K562 (cell line): ENCODE measurements at regions not wholly inside any gene's neighbourhood (a gene's known extent, or its start where the extent isn't known, plus 50 kb on each side); places are given as distances from the start of the nearest gene placed in this dataset.

Experiments used
- CC2D1A ChIP-seq: fragments of 450-650 bp; IDR thresholded peaks from 2 replicates; pipeline ENCODE4 v1.6.1; 2017; ENCODE audit warnings: mild to moderate bottlenecking
- CHD4 ChIP-seq: fragments of 200-600 bp; sonication (generic); IDR thresholded peaks from 3 replicates; pipeline ENCODE4 v1.6.1; 2012; ENCODE audit warnings: low read depth, mild to moderate bottlenecking, mixed read lengths, low read length, inconsistent platforms; ENCODE audit not compliant: insufficient read depth, insufficient replicate concordance, poor library complexity, severe bottlenecking
- CREB1 ChIP-seq, 2 experiments: sonication (generic) in 1 of 2; formaldehyde crosslinking in 1 of 2; IDR thresholded peaks; 2 replicates each; pipeline versions ENCODE4 v1.6.1 to v1.8.0; 2012 to 2022; ENCODE audit warnings: inconsistent platforms in 1 of 2, mild to moderate bottlenecking in 1 of 2, missing genetic modification reagents in 1 of 2, moderate library complexity in 1 of 2
- ESRRB ChIP-seq: fragments of 250-450 bp; sonication (Bioruptor Pico); IDR thresholded peaks from 2 replicates; pipeline ENCODE4 v1.5.0; 2020; ENCODE audit warnings: mild to moderate bottlenecking, moderate library complexity, borderline replicate concordance
- HNRNPL ChIP-seq: fragments of 200-400 bp; formaldehyde crosslinking; IDR thresholded peaks from 2 replicates; pipeline ENCODE4 v1.6.1; 2017; ENCODE audit warnings: low read depth, mild to moderate bottlenecking, low read length
- MCM2 ChIP-seq: fragments of 450-650 bp; IDR thresholded peaks from 2 replicates; pipeline ENCODE4 v1.6.1; 2017; ENCODE audit warnings: low read depth, mild to moderate bottlenecking
- NCOA2 ChIP-seq, 2 experiments: fragments of 450-650 bp; IDR thresholded peaks; 2 replicates each; pipeline ENCODE4 v1.6.1; 2018; ENCODE audit warnings: mild to moderate bottlenecking in 2 of 2, moderate library complexity in 1 of 2; ENCODE audit not compliant: partially characterized antibody in 2 of 2
- PHF21A ChIP-seq: fragments of 450-650 bp; IDR thresholded peaks from 2 replicates; pipeline ENCODE4 v1.6.1; 2017; ENCODE audit warnings: low read depth, borderline replicate concordance
- POLR3G ChIP-seq: IDR thresholded peaks from 2 replicates; pipeline ENCODE4 v1.6.1; 2011; ENCODE audit not compliant: insufficient read length, insufficient replicate concordance; ENCODE audit errors: extremely low read depth
- PTRF ChIP-seq: fragments of 450-650 bp; IDR thresholded peaks from 2 replicates; pipeline ENCODE4 v1.6.1; 2016; ENCODE audit warnings: mild to moderate bottlenecking, missing genetic modification characterization, missing compliant biosample characterization
- TCF3 ChIP-seq: sonication (generic); formaldehyde crosslinking; IDR thresholded peaks from 2 replicates; pipeline ENCODE4 v1.4.0; 2020; ENCODE audit warnings: mild to moderate bottlenecking, missing genetic modification reagents
- TCF7 ChIP-seq: sonication (generic); IDR thresholded peaks from 2 replicates; pipeline ENCODE4 v1.6.1; 2016; ENCODE audit warnings: antibody characterized with exemption, borderline replicate concordance
- TRIM24 ChIP-seq, 2 experiments: fragments of 450-650 bp; IDR thresholded peaks; 2 replicates each; pipeline ENCODE4 v1.6.1; 2016
- ZNF253 ChIP-seq: fragments of 250-450 bp; sonication (Bioruptor Pico); conservative IDR thresholded peaks from 2 replicates; pipeline ENCODE4 v1.6.1; 2021; ENCODE audit warnings: mild to moderate bottlenecking
- ZNF263 ChIP-seq: sonication (generic); formaldehyde crosslinking; IDR thresholded peaks from 2 replicates; pipeline ENCODE4 v1.8.0; 2022; ENCODE audit warnings: mild to moderate bottlenecking, missing genetic modification reagents, borderline replicate concordance
- ZNF561 ChIP-seq: fragments of 450-650 bp; formaldehyde crosslinking; conservative IDR thresholded peaks from 2 replicates; pipeline ENCODE4 v1.4.0; 2020; ENCODE audit warnings: mild to moderate bottlenecking, moderate library complexity
- ZNF644 ChIP-seq: fragments of 200-800 bp; sonication (Bioruptor generic); IDR thresholded peaks from 2 replicates; pipeline ENCODE4 v1.6.1; 2016; ENCODE audit warnings: low read depth, missing genetic modification characterization, missing compliant biosample characterization
- ZSCAN29 ChIP-seq: fragments of 450-650 bp; IDR thresholded peaks from 2 replicates; pipeline ENCODE4 v1.6.1; 2017
- TF ChIP-seq, protein P1 (sequence below): fragments of 450-650 bp; IDR thresholded peaks from 2 replicates; pipeline ENCODE4 v1.6.1; 2016; ENCODE audit warnings: missing biosample characterization, missing genetic modification characterization
- TF ChIP-seq, protein P2 (sequence below): sonication (generic); IDR thresholded peaks from 2 replicates; pipeline ENCODE4 v1.6.1; 2016
- TF ChIP-seq, protein P3 (sequence below), 2 experiments: IDR thresholded peaks in 1 of 2; conservative IDR thresholded peaks in 1 of 2; 2 replicates each; pipeline ENCODE4 v1.6.1; 2016; ENCODE audit warnings: low read depth in 2 of 2, mild to moderate bottlenecking in 1 of 2, missing compliant biosample characterization in 1 of 2, missing genetic modification characterization in 1 of 2, moderate library complexity in 1 of 2
- TF ChIP-seq, protein P4 (sequence below): fragments of 250-450 bp; sonication (Bioruptor Pico); IDR thresholded peaks from 2 replicates; pipeline ENCODE4 v1.4.0; 2020
- TF ChIP-seq, protein P5 (sequence below): fragments of 450-650 bp; IDR thresholded peaks from one replicate; pipeline ENCODE4 v1.6.1; 2018; ENCODE audit warnings: mild to moderate bottlenecking, moderate library complexity; ENCODE audit not compliant: partially characterized antibody

DNA sequence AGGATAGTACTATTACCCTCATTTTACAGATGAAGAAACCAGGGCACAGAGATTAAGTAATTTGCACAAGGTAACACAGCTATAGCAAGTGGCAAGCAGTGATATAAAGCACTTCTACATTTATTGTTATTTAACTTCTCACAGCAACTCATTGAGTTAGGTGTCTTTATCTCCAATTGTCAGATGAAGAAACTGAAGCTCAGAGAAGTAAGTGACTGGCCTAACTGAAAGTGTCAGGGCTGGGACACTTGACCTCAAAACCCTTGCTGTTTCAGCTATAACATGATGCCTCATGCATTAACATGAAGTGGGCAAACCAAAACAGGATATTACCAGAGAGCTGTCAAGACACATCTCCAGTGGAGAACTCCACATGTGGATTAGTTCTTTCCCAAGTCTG lies 65.8 kb upstream of the LEKR1 start (continued):
- TF ChIP-seq ESRRB (CRISPR knock-in tag) (no peak), ZNF253 (CRISPR knock-in tag) (no peak), MCM2 (no peak), ZNF263 (CRISPR knock-in tag) (no peak), HNRNPL (no peak), PTRF (tag) (no peak), ZSCAN29 (no peak), ZNF561 (no peak), TCF7 (no peak), CREB1 (IDR thresholded peaks at IDR 0.05) (no peak), CREB1 (CRISPR knock-in tag; IDR thresholded peaks at IDR 0.05) (no peak), POLR3G (no peak), NCOA2 (IDR thresholded peaks at IDR 0.05; ENCODE audit: partially characterized antibody in 2 of 2) (no peak), TCF3 (CRISPR knock-in tag) (peak; percentile 53), CHD4 (no peak), CC2D1A (no peak), TRIM24 (IDR thresholded peaks at IDR 0.05) (no peak), PHF21A (no peak), ZNF644 (tag) (no peak)
- TF ChIP-seq, protein P1, sequence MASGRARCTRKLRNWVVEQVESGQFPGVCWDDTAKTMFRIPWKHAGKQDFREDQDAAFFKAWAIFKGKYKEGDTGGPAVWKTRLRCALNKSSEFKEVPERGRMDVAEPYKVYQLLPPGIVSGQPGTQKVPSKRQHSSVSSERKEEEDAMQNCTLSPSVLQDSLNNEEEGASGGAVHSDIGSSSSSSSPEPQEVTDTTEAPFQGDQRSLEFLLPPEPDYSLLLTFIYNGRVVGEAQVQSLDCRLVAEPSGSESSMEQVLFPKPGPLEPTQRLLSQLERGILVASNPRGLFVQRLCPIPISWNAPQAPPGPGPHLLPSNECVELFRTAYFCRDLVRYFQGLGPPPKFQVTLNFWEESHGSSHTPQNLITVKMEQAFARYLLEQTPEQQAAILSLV (tag), result no peak
- TF ChIP-seq, protein P2, sequence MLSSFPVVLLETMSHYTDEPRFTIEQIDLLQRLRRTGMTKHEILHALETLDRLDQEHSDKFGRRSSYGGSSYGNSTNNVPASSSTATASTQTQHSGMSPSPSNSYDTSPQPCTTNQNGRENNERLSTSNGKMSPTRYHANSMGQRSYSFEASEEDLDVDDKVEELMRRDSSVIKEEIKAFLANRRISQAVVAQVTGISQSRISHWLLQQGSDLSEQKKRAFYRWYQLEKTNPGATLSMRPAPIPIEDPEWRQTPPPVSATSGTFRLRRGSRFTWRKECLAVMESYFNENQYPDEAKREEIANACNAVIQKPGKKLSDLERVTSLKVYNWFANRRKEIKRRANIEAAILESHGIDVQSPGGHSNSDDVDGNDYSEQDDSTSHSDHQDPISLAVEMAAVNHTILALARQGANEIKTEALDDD, result peak; percentile 43; the same call in 1 of the 2 replicates
- TF ChIP-seq, protein P3, sequence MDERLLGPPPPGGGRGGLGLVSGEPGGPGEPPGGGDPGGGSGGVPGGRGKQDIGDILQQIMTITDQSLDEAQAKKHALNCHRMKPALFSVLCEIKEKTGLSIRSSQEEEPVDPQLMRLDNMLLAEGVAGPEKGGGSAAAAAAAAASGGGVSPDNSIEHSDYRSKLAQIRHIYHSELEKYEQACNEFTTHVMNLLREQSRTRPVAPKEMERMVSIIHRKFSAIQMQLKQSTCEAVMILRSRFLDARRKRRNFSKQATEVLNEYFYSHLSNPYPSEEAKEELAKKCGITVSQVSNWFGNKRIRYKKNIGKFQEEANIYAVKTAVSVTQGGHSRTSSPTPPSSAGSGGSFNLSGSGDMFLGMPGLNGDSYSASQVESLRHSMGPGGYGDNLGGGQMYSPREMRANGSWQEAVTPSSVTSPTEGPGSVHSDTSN (CRISPR knock-in tag; IDR thresholded peaks at IDR 0.05; ENCODE audit: low read depth), result no peak
- TF ChIP-seq, protein P3 (tag; conservative IDR thresholded peaks at IDR 0.05; ENCODE audit: low read depth), result no peak
- TF ChIP-seq, protein P4, sequence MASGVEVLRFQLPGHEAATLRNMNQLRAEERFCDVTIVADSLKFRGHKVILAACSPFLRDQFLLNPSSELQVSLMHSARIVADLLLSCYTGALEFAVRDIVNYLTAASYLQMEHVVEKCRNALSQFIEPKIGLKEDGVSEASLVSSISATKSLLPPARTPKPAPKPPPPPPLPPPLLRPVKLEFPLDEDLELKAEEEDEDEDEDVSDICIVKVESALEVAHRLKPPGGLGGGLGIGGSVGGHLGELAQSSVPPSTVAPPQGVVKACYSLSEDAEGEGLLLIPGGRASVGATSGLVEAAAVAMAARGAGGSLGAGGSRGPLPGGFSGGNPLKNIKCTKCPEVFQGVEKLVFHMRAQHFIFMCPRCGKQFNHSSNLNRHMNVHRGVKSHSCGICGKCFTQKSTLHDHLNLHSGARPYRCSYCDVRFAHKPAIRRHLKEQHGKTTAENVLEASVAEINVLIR (CRISPR knock-in tag), result no peak
- TF ChIP-seq, protein P5, sequence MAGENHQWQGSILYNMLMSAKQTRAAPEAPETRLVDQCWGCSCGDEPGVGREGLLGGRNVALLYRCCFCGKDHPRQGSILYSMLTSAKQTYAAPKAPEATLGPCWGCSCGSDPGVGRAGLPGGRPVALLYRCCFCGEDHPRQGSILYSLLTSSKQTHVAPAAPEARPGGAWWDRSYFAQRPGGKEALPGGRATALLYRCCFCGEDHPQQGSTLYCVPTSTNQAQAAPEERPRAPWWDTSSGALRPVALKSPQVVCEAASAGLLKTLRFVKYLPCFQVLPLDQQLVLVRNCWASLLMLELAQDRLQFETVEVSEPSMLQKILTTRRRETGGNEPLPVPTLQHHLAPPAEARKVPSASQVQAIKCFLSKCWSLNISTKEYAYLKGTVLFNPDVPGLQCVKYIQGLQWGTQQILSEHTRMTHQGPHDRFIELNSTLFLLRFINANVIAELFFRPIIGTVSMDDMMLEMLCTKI, result no peak
